Nephron (organoid): ENCODE measurements at regions not wholly inside any gene's neighbourhood (a gene's known extent, or its start where the extent isn't known, plus 50 kb on each side); places are given as distances from the start of the nearest gene placed in this dataset.

ENCODE experiments used
- H3K27ac Mint-ChIP-seq, 3 experiments: 2 replicates each; pipeline ENCODE4 v1.8.0; 2020; ENCODE audit warnings: mixed read lengths in 3 of 3, mild to moderate bottlenecking in 2 of 3, moderate library complexity in 1 of 3
- H3K27me3 Mint-ChIP-seq: 2 replicates; pipeline ENCODE4 v1.8.0; 2021; ENCODE audit warnings: low read depth, mild to moderate bottlenecking, moderate library complexity, mixed read lengths
- H3K36me3 Mint-ChIP-seq: 2 replicates; pipeline ENCODE4 v1.8.0; 2020; ENCODE audit warnings: low read depth, mixed read lengths
- H3K4me1 Mint-ChIP-seq: 2 replicates; pipeline ENCODE4 v1.8.0; 2020; ENCODE audit warnings: mixed read lengths
- H3K4me3 Mint-ChIP-seq, 3 experiments: 2 replicates each; pipeline ENCODE4 v1.8.0; 2020; ENCODE audit warnings: mild to moderate bottlenecking in 3 of 3, mixed read lengths in 3 of 3, moderate library complexity in 2 of 3
- H3K9me3 Mint-ChIP-seq: 2 replicates; pipeline ENCODE4 v1.8.0; 2020; ENCODE audit warnings: mixed read lengths
- TF ChIP-seq, protein P1 (sequence below), 3 experiments: fragments of 200-600 bp; sonication (generic); IDR thresholded peaks; one replicate each; pipeline ENCODE4 v1.5.0; 2021; ENCODE audit warnings: antibody characterized with exemption in 3 of 3; ENCODE audit not compliant: unreplicated experiment in 3 of 3

- Mint-ChIP-seq H3K9me3 (peaks cover 40% of the 10 kb centered on the region), H3K4me3 (no peak overlapping the region), H3K27me3 (no peaks in the 10 kb centered on the region), H3K36me3 (peaks cover 4% of the 10 kb centered on the region), H3K4me1 (no peaks in the 10 kb centered on the region), H3K27ac (no peak overlapping the region)
- TF ChIP-seq, protein P1, sequence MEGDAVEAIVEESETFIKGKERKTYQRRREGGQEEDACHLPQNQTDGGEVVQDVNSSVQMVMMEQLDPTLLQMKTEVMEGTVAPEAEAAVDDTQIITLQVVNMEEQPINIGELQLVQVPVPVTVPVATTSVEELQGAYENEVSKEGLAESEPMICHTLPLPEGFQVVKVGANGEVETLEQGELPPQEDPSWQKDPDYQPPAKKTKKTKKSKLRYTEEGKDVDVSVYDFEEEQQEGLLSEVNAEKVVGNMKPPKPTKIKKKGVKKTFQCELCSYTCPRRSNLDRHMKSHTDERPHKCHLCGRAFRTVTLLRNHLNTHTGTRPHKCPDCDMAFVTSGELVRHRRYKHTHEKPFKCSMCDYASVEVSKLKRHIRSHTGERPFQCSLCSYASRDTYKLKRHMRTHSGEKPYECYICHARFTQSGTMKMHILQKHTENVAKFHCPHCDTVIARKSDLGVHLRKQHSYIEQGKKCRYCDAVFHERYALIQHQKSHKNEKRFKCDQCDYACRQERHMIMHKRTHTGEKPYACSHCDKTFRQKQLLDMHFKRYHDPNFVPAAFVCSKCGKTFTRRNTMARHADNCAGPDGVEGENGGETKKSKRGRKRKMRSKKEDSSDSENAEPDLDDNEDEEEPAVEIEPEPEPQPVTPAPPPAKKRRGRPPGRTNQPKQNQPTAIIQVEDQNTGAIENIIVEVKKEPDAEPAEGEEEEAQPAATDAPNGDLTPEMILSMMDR (IDR thresholded peaks at IDR 0.05; ENCODE audit: unreplicated experiment in 3 of 3) = no peak
Measured at GRCh38 chr12:30450872-30451271, 244.8 kb downstream of the IPO8 start.

- Mint-ChIP-seq H3K36me3 (peaks cover 4% of the 10 kb centered on the region), H3K4me3 (no peak overlapping the region), H3K4me1 (no peaks in the 10 kb centered on the region), H3K27ac (no peak overlapping the region), H3K9me3 (peaks cover 40% of the 10 kb centered on the region), H3K27me3 (no peaks in the 10 kb centered on the region)
- TF ChIP-seq, protein P1 (IDR thresholded peaks at IDR 0.05; ENCODE audit: unreplicated experiment in 3 of 3) = no peak
Measured at GRCh38 chr12:30450226-30450625, 245.4 kb downstream of the IPO8 start.

- Mint-ChIP-seq H3K4me1 (peaks cover 5% of the 10 kb centered on the region), H3K27me3 (no peaks in the 10 kb centered on the region), H3K9me3 (peaks cover 40% of the 10 kb centered on the region), H3K27ac (no peak overlapping the region), H3K4me3 (no peak overlapping the region), H3K36me3 (peaks cover 4% of the 10 kb centered on the region)
- TF ChIP-seq, protein P1 (IDR thresholded peaks at IDR 0.05; ENCODE audit: unreplicated experiment in 3 of 3) = no peak
Measured at GRCh38 chr12:30448038-30448437, 247.6 kb downstream of the IPO8 start.

DNA sequence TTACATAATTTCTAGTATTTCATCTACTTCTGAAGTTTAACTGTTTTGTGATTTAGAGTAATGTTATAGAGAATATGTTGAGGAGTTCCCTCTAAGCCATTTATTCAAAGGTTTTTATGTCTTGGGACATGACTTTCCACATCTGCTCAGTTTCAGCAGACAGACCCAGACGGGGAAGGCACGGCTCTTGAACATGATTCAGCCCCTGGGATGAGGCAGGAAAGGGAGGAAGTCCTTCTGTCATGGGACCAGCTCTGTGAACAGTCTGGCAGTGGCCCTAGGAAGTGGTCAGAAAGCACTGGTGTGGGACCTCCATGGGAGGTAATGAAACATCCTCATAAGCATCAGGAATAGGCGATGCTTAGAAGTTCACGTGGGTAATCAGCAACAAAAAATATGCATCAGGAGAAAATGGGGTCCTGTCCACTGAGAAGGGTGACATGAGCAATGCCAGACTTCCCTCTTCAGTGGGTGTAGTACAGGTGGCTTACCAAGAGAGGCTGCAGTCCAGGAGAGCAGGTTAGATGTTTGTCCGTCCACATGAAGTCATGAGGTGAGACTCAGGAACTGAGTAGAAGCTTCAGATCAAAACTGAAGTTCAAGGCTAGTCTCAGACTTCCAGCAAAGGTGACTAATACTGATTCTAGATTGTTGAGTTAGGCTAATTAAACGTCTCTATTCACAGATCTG, 248.5 kb downstream of the IPO8 start:
- Mint-ChIP-seq H3K9me3 (peaks cover 34% of the 10 kb centered on the region), H3K36me3 (peaks cover 4% of the 10 kb centered on the region), H3K4me1 (peaks cover 9% of the 10 kb centered on the region), H3K27me3 (no peaks in the 10 kb centered on the region), H3K27ac (no peak overlapping the region), H3K4me3 (no peak overlapping the region)
- TF ChIP-seq, protein P1 (IDR thresholded peaks at IDR 0.05; ENCODE audit: unreplicated experiment in 3 of 3) = no peak

- Mint-ChIP-seq H3K27ac (no peak overlapping the region), H3K36me3 (no peaks in the 10 kb centered on the region), H3K27me3 (peaks cover 2% of the 10 kb centered on the region), H3K4me1 (peaks cover 52% of the 10 kb centered on the region), H3K9me3 (no peaks in the 10 kb centered on the region), H3K4me3 (no peak overlapping the region)
- TF ChIP-seq, protein P1 (IDR thresholded peaks at IDR 0.05; ENCODE audit: unreplicated experiment in 3 of 3) = no peak
Measured at GRCh38 chr12:30442461-30442860, 253.2 kb downstream of the IPO8 start.
